ENCODE measurements at regions not wholly inside any gene's neighbourhood (a gene's known extent, or its start where the extent isn't known, plus 50 kb on each side); places are given as distances from the start of the nearest gene placed in this dataset.

DNA sequence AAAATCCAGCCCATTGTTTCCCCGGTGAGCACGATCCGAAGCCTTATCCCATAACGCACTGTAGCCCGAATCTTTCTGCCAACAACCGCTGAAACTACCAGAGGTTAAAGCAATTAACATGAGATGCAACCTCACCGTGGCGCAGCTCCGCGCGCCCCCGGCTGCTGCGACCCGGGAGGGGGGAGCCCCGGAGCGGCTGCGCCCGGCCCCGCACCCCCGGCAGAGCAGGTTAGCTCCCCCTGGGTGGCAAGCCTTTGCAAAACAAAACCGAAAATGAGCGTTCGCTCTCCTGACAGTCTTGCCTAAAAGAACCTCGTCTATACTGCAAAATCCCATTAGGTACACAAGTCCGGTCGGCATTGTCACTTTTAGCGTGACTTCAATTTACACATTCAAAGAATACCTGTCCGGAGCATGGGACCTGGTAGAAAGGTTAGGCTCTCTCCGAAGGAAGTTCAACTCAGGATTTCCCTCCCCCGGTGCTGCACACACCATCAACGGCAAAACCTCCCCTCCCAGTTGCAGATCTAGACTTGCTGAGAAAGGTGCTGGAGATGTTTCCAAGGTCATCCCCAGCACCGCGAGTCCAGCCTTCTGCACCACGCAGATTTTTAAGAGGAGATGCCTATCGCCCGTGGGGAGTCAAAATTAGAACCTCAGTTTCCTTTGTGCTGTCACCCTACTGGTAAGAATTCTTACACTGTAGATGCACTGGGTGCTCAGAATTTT lies 107.5 kb downstream of the ZNF281 start (continued):
- TF ChIP-seq SMARCE1 (IDR thresholded peaks at IDR 0.05; ENCODE audit: borderline replicate concordance): no peak
- TF ChIP-seq ZNF614 (CRISPR knock-in tag; IDR thresholded peaks at IDR 0.05; ENCODE audit: borderline replicate concordance): no peak
- no peak for TF ChIP-seq CAMTA2 (CRISPR knock-in tag; IDR thresholded peaks at IDR 0.05; ENCODE audit: borderline replicate concordance)
- TF ChIP-seq HNRNPUL1 (IDR thresholded peaks at IDR 0.05; ENCODE audit: low read depth, low read length): no peak
- TF ChIP-seq, protein P1, sequence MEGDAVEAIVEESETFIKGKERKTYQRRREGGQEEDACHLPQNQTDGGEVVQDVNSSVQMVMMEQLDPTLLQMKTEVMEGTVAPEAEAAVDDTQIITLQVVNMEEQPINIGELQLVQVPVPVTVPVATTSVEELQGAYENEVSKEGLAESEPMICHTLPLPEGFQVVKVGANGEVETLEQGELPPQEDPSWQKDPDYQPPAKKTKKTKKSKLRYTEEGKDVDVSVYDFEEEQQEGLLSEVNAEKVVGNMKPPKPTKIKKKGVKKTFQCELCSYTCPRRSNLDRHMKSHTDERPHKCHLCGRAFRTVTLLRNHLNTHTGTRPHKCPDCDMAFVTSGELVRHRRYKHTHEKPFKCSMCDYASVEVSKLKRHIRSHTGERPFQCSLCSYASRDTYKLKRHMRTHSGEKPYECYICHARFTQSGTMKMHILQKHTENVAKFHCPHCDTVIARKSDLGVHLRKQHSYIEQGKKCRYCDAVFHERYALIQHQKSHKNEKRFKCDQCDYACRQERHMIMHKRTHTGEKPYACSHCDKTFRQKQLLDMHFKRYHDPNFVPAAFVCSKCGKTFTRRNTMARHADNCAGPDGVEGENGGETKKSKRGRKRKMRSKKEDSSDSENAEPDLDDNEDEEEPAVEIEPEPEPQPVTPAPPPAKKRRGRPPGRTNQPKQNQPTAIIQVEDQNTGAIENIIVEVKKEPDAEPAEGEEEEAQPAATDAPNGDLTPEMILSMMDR (CRISPR knock-in tag; IDR thresholded peaks at IDR 0.05): peak; percentile 23; the same call in 1 of the 2 replicates
- TF ChIP-seq ZNF552 (CRISPR knock-in tag; IDR thresholded peaks at IDR 0.05; ENCODE audit: borderline replicate concordance): no peak
- TF ChIP-seq, protein P2, sequence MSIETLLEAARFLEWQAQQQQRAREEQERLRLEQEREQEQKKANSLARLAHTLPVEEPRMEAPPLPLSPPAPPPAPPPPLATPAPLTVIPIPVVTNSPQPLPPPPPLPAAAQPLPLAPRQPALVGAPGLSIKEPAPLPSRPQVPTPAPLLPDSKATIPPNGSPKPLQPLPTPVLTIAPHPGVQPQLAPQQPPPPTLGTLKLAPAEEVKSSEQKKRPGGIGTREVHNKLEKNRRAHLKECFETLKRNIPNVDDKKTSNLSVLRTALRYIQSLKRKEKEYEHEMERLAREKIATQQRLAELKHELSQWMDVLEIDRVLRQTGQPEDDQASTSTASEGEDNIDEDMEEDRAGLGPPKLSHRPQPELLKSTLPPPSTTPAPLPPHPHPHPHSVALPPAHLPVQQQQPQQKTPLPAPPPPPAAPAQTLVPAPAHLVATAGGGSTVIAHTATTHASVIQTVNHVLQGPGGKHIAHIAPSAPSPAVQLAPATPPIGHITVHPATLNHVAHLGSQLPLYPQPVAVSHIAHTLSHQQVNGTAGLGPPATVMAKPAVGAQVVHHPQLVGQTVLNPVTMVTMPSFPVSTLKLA (IDR thresholded peaks at IDR 0.05): no peak
- no peak for TF ChIP-seq THAP11 (CRISPR knock-in tag; IDR thresholded peaks at IDR 0.05)
- TF ChIP-seq, protein P3, sequence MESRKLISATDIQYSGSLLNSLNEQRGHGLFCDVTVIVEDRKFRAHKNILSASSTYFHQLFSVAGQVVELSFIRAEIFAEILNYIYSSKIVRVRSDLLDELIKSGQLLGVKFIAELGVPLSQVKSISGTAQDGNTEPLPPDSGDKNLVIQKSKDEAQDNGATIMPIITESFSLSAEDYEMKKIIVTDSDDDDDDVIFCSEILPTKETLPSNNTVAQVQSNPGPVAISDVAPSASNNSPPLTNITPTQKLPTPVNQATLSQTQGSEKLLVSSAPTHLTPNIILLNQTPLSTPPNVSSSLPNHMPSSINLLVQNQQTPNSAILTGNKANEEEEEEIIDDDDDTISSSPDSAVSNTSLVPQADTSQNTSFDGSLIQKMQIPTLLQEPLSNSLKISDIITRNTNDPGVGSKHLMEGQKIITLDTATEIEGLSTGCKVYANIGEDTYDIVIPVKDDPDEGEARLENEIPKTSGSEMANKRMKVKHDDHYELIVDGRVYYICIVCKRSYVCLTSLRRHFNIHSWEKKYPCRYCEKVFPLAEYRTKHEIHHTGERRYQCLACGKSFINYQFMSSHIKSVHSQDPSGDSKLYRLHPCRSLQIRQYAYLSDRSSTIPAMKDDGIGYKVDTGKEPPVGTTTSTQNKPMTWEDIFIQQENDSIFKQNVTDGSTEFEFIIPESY (CRISPR knock-in tag; IDR thresholded peaks at IDR 0.05): no peak
- no peak for TF ChIP-seq SIX4 (CRISPR knock-in tag; IDR thresholded peaks at IDR 0.05)
- no peak for TF ChIP-seq ZFP36L1 (CRISPR knock-in tag; IDR thresholded peaks at IDR 0.05)
- no peak for TF ChIP-seq GFI1 (CRISPR knock-in tag; IDR thresholded peaks at IDR 0.05; ENCODE audit: borderline replicate concordance)
- TF ChIP-seq, protein P4, sequence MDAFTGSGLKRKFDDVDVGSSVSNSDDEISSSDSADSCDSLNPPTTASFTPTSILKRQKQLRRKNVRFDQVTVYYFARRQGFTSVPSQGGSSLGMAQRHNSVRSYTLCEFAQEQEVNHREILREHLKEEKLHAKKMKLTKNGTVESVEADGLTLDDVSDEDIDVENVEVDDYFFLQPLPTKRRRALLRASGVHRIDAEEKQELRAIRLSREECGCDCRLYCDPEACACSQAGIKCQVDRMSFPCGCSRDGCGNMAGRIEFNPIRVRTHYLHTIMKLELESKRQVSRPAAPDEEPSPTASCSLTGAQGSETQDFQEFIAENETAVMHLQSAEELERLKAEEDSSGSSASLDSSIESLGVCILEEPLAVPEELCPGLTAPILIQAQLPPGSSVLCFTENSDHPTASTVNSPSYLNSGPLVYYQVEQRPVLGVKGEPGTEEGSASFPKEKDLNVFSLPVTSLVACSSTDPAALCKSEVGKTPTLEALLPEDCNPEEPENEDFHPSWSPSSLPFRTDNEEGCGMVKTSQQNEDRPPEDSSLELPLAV (CRISPR knock-in tag; conservative IDR thresholded peaks at IDR 0.05; ENCODE audit: low read depth): no peak
- TF ChIP-seq, protein P5, sequence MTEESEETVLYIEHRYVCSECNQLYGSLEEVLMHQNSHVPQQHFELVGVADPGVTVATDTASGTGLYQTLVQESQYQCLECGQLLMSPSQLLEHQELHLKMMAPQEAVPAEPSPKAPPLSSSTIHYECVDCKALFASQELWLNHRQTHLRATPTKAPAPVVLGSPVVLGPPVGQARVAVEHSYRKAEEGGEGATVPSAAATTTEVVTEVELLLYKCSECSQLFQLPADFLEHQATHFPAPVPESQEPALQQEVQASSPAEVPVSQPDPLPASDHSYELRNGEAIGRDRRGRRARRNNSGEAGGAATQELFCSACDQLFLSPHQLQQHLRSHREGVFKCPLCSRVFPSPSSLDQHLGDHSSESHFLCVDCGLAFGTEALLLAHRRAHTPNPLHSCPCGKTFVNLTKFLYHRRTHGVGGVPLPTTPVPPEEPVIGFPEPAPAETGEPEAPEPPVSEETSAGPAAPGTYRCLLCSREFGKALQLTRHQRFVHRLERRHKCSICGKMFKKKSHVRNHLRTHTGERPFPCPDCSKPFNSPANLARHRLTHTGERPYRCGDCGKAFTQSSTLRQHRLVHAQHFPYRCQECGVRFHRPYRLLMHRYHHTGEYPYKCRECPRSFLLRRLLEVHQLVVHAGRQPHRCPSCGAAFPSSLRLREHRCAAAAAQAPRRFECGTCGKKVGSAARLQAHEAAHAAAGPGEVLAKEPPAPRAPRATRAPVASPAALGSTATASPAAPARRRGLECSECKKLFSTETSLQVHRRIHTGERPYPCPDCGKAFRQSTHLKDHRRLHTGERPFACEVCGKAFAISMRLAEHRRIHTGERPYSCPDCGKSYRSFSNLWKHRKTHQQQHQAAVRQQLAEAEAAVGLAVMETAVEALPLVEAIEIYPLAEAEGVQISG (CRISPR knock-in tag; IDR thresholded peaks at IDR 0.05): no peak
- 0 out of 2 replicates have a peak, but pooled peaks have one; percentile 16 for TF ChIP-seq SAP130 (CRISPR knock-in tag; IDR thresholded peaks at IDR 0.05; ENCODE audit: low read depth)
- no peak for TF ChIP-seq RFX3 (CRISPR knock-in tag; IDR thresholded peaks at IDR 0.05)
- TF ChIP-seq, protein P6, sequence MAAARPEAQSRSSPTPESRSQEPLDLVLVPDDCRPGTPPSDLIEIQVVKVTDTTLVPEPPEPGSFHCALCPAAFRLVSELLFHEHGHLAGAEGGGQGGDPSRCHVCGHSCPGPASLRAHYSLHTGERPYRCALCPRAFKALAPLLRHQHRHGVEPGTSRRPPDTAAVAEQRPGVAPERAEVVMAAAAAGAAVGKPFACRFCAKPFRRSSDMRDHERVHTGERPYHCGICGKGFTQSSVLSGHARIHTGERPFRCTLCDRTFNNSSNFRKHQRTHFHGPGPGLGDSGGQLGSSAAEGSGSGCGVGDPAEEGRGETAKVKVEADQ (CRISPR knock-in tag; IDR thresholded peaks at IDR 0.05; ENCODE audit: borderline replicate concordance): no peak
- no peak for TF ChIP-seq HOXA7 (CRISPR knock-in tag; IDR thresholded peaks at IDR 0.05)
- no peak for TF ChIP-seq ZNF790 (CRISPR knock-in tag; IDR thresholded peaks at IDR 0.05; ENCODE audit: borderline replicate concordance)

Data from HepG2 (cell line).